ENCODE measurements at regions not wholly inside any gene's neighbourhood (a gene's known extent, or its start where the extent isn't known, plus 50 kb on each side); places are given as distances from the start of the nearest gene placed in this dataset.
A peak's percentile ranks its signal among the peaks of the same experiment; 100 is the strongest.
"Not testable (repeated sequence)": the region's sequence is repeated elsewhere in the genome, so short reads cannot be mapped to it uniquely, and the experiment has no call there.

GRCh38 chr2:8607606-8608005, 74.2 kb upstream of the ID2 start:
- no peaks in the 10 kb centered on the region for H3K9me3 ChIP-seq
- peaks cover 0 to 12% (median 4%) of the 10 kb centered on the region in 12 donors for H3K4me1 ChIP-seq
- intact Hi-C loops (cut with DNase I), result no loop called here
- no peak for ATAC-seq
- no peak overlapping the region for H3K4me3 ChIP-seq
- 58 to 78% (median 64%) methylated on average over 5 of the region's 5 CpGs for WGBS, 4 donors
- no peak overlapping the region for H3K27ac ChIP-seq
- H3K27me3 ChIP-seq, result no peaks in the 10 kb centered on the region
- no peak for TF ChIP-seq CTCF (IDR thresholded peaks at IDR 0.05)
- no peak for TF ChIP-seq POLR2A (IDR thresholded peaks at IDR 0.05)
- H3K36me3 ChIP-seq, result no peaks in the 10 kb centered on the region
- no peak for DNase-seq

GRCh38 chr2:8608411-8608954, 73.4 kb upstream of the ID2 start:
- TF ChIP-seq CTCF (IDR thresholded peaks at IDR 0.05) (no peak), POLR2A (IDR thresholded peaks at IDR 0.05) (no peak)
- intact Hi-C loops (cut with DNase I), result no loop called here
- no peak for ATAC-seq
- no peak for DNase-seq
- Histone ChIP-seq H3K4me1 (peaks cover 0 to 12% (median 4%) of the 10 kb centered on the region in 12 donors), H3K9me3 (no peaks in the 10 kb centered on the region), H3K27ac (no peak overlapping the region), H3K27me3 (no peaks in the 10 kb centered on the region), H3K36me3 (no peaks in the 10 kb centered on the region), H3K4me3 (no peak overlapping the region)
- WGBS, 4 donors, result 91 to 93% (median 91%) methylated on average over 6 of the region's 6 CpGs

- WGBS, 4 donors, result 41 to 61% (median 50%) methylated on average over 5 of the region's 5 CpGs
- TF ChIP-seq CTCF (IDR thresholded peaks at IDR 0.05), result no peak
- no peak for TF ChIP-seq POLR2A (IDR thresholded peaks at IDR 0.05)
- peak in 3 of 4 donors; percentile 36 to 63 (median 46) for ATAC-seq
These were observed 72.5 kb upstream of the ID2 start for GRCh38 chr2:8609357-8609811.

GRCh38 chr2:8610775-8611174, 71.1 kb upstream of the ID2 start:
- H3K4me3 ChIP-seq; DNase-seq; intact Hi-C loops (cut with DNase I); H3K27ac ChIP-seq; H3K27me3 ChIP-seq; H3K36me3 ChIP-seq; ATAC-seq; H3K9me3 ChIP-seq: not testable (repeated sequence)
- WGBS, 4 donors, result 59 to 81% (median 65%) methylated on average over 3 of the region's 3 CpGs
- peaks cover 0 to 20% (median 9%) of the 10 kb centered on the region in 12 donors for H3K4me1 ChIP-seq

More at GRCh38 chr2:8609357-8609811, 72.5 kb upstream of the ID2 start:
- Histone ChIP-seq H3K9me3 (peaks cover 0 to under 1% (median 0%) of the 10 kb centered on the region in 12 donors), H3K36me3 (no peaks in the 10 kb centered on the region), H3K27ac (no peak overlapping the region), H3K4me1 (peaks cover 0 to 12% (median 4%) of the 10 kb centered on the region in 12 donors), H3K27me3 (no peaks in the 10 kb centered on the region), H3K4me3 (no peak overlapping the region)
- no peak for DNase-seq
- intact Hi-C loops (cut with DNase I), result no loop called here

GRCh38 chr2:8611246-8611645, 70.6 kb upstream of the ID2 start:
- intact Hi-C loops (cut with DNase I), result no loop called here
- Histone ChIP-seq H3K4me1 (peaks cover 0 to 20% (median 9%) of the 10 kb centered on the region in 12 donors), H3K4me3 (no peak overlapping the region), H3K27ac (no peak overlapping the region), H3K27me3 (peaks cover 0 to 2% (median 0%) of the 10 kb centered on the region in 9 donors), H3K36me3 (no peaks in the 10 kb centered on the region), H3K9me3 (peaks cover 0 to 3% (median 0%) of the 10 kb centered on the region in 12 donors)
- no peak for ATAC-seq
- no peak for DNase-seq
- TF ChIP-seq CTCF (IDR thresholded peaks at IDR 0.05), result no peak
- WGBS, 4 donors, result 89 to 98% (median 93%) methylated on average over 7 of the region's 7 CpGs

Data from heart left ventricle (tissue), 16 donors.